GM12873 (cell line): ENCODE measurements at regions not wholly inside any gene's neighbourhood (a gene's known extent, or its start where the extent isn't known, plus 50 kb on each side); places are given as distances from the start of the nearest gene placed in this dataset.

ENCODE experiments used
- TF ChIP-seq, protein P1 (sequence below): IDR thresholded peaks from 2 replicates; pipeline ENCODE4 v1.5.1; 2012; ENCODE audit warnings: low read depth, mild to moderate bottlenecking, moderate library complexity, low read length, control low read depth; ENCODE audit not compliant: insufficient read depth; ENCODE audit errors: missing control alignments

DNA sequence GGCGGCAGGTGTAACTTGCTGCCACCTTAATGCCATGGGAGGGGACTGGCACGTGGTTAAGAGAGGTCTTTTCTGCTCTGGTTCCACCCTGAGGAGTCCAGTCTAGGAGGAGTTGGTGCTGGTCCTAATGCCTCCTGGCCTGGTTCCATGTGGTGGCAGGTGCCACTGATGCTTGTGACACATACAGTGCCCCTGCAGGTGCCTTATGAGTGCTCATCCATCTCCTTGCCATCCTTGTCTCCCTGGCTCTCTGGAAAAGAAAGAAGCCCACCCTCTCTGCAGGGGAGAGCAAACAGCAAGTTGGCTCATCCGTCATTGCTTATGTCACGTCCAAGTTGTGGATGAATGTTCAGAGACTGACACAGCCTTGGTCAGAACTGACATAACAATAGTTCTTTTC is 175.8 kb upstream of the DPH6 start:
- TF ChIP-seq, protein P1, sequence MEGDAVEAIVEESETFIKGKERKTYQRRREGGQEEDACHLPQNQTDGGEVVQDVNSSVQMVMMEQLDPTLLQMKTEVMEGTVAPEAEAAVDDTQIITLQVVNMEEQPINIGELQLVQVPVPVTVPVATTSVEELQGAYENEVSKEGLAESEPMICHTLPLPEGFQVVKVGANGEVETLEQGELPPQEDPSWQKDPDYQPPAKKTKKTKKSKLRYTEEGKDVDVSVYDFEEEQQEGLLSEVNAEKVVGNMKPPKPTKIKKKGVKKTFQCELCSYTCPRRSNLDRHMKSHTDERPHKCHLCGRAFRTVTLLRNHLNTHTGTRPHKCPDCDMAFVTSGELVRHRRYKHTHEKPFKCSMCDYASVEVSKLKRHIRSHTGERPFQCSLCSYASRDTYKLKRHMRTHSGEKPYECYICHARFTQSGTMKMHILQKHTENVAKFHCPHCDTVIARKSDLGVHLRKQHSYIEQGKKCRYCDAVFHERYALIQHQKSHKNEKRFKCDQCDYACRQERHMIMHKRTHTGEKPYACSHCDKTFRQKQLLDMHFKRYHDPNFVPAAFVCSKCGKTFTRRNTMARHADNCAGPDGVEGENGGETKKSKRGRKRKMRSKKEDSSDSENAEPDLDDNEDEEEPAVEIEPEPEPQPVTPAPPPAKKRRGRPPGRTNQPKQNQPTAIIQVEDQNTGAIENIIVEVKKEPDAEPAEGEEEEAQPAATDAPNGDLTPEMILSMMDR: no peak

DNA sequence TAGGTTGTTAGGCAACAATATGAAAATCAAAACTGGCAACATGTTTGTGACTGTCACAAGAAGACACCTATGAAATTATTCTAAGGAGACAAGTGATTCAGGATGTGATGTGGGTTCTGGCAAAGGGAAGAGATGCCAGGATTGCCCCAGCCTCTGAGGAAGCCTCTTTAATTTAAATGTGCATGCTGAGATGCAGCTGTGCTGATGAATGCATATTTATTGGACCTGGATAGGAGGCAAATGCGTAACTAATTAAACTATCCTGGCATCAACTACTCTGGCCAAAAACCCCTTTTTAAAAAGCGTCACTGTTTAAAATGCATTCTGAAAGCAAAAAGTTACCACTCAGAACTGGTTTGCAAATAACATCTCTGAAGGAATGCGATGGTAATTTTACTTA is 176.5 kb upstream of the DPH6 start:
- TF ChIP-seq, protein P1: no peak

DNA sequence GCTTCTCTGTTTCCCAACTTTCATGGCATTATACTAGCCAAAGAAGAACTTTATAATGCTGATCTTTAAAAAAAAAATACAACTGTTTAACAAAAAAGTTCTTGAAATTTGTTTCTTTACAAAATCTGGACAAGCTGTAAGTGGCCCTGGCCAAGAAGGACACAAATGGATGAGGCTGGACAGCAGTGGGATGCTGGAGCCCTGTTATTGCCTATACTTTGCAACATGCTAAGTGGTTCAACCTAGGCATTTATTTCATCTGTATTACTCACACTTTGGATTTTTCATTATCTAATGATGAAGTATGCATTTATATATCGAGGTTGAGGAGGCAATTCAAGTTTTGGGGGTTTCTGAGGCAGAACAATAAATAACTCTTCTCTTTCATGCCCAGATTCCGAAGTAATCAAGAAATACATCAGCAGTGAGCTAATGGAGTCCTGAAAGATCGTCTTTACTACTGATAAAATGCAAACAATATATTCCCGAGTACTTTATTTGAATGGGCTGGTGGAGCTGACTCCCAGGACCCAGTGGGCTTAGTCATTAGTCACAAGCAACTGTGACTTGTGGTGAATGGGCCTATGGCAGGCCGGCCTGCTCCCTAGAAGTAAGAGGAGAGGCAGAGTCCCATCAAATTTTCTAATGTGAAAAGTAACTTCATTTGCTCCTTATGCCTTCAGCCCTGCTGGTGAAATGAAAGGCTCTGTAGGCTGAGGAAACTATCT is 177.3 kb upstream of the DPH6 start:
- TF ChIP-seq, protein P1: no peak

DNA sequence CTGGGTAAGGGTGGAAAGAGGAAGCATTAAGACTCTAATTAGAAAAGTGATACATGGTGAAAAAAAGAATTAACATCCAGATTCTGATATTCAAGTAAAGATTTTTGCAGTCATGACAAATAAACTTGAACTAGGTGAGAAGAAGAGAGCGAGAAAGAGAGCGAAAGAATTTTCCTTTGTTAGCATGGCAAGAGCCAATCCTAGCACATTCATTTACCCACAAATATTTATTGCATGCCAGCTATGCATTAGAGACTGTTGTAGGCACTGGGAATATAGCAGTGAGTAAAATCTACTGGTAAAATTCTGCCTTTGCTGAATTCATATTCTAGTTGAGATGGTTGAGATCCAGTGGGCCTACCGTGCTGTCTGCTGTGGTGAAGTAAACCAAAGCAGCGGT is 177.9 kb upstream of the DPH6 start:
- TF ChIP-seq, protein P1: no peak

DNA sequence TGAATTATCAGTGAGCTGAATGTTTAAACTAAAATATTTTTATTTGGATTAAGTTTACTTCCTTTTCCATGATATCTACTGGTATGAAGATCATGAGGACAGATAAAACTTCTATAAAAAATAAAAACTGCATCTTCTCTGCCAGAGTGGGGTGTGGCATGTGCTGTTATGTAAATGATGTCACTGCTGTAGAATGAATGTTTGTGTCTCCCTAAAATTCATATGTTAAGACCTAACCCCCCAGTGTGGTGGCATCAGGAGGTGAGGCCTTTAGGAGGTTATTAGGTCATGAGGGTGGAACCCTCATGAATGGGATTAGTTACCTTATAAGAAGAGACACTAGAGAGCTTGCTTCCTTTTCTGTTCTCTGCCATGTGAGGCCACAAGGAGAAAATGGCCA is 178.7 kb upstream of the DPH6 start:
- TF ChIP-seq, protein P1: no peak

DNA sequence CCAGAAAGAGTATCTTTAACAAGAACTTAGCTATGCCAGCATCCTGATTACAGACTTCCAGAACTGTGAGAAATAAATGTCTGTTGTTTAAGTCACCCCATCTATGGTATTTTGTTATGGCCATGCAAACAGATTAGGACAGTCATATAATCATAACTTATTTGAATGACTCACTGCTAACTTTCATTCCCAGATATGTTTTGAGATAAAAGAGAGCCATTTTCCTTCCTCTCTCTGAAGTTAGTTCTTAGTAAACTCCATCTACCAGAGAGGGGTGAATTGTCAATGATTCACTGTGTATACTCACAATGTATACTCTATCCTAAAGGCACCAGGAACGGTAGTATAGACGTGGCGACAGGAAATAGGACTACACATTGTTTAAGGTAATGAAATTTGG is 179.4 kb upstream of the DPH6 start:
- TF ChIP-seq, protein P1: no peak

DNA sequence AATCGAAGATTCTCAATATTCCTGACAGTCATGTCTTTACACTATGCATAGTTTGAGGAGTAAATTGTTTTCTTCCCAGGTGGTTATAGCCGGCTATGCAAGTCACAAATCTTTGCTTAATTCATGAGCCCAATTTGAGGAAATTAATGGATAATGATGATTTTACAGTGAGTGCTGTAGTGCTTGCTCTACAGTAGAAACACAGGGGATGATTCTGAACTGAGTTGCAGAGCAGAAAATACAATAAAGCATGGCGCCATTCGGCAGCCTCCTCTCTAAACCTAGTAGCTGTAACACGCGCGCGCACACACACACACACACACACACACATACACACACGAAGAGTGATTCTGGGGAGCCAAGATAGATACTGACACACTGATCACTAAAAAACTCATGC is 181.7 kb upstream of the DPH6 start:
- TF ChIP-seq, protein P1: no peak
